HepG2 (cell line): ENCODE measurements at regions not wholly inside any gene's neighbourhood (a gene's known extent, or its start where the extent isn't known, plus 50 kb on each side); places are given as distances from the start of the nearest gene placed in this dataset.

Experiments
- ATAC-seq: fragments of 200-7000 bp; cut with Tn5 transposase; 3 replicates; pipeline ENCODE4 v1.9.1; 2020; ENCODE audit warnings: mild to moderate bottlenecking, moderate library complexity
- BruUV-seq: library from RNA; stranded (reverse); fragments of 400-500 nt; replicated peaks from 2 replicates; lab custom pipeline; 2021; lab: Mats Ljungman, UMichigan
- CTCF ChIA-PET: fragments of 300-600 bp; formaldehyde crosslinking; extraction: SDS; loops from one replicate; lab custom pipeline; 2021; ENCODE audit warnings: low total read pairs, inconsistent platforms, low intra/inter-chr PET ratio; lab: Yijun Ruan, JAX
- POLR2A ChIA-PET: fragments of 350-600 bp; sonication (Branson Sonifier 250); formaldehyde crosslinking; loops from one replicate; lab custom pipeline; 2020; ENCODE audit warnings: antibody characterized with exemption, inconsistent platforms; lab: Yijun Ruan, JAX
- DNase-seq: peaks from one replicate; pipeline ENCODE4 v3.0.0-alpha.2; 2015; ENCODE audit warnings: low spot score
- FAIRE-seq: peaks from 3 replicates; lab custom pipeline; 2011; peaks lifted over from hg19 to GRCh38; lab: Jason Lieb, UNC
- H2AFZ ChIP-seq: one replicate; pipeline ENCODE4 v1.6.1; 2011; ENCODE audit warnings: low read length, inconsistent platforms
- H3K27ac ChIP-seq: fragments of 300-600 bp; 3 replicates; pipeline ENCODE4 v1.8.0; 2011; ENCODE audit warnings: mixed run types, mild to moderate bottlenecking, mixed read lengths, low read length, inconsistent platforms; ENCODE audit not compliant: insufficient read depth; ENCODE audit errors: extremely low read length
- H3K27me3 ChIP-seq, 2 experiments: fragments of 200-600 bp in 1 of 2; 2 replicates in 1 of 2; 3 replicates in 1 of 2; pipeline versions ENCODE4 v1.6.0 to v1.8.0; 2011; ENCODE audit warnings: low read length in 2 of 2, mild to moderate bottlenecking in 2 of 2, moderate library complexity in 2 of 2, inconsistent platforms in 1 of 2; ENCODE audit not compliant: insufficient read depth in 2 of 2, control insufficient read depth in 1 of 2
- H3K36me3 ChIP-seq, 2 experiments: fragments of 200-600 bp in 1 of 2; replicated peaks in 1 of 2; 2 replicates in 1 of 2; 3 replicates in 1 of 2; pipeline versions ENCODE4 v1.5.1 to v1.8.0; 2011; ENCODE audit warnings: low read length in 2 of 2, inconsistent platforms in 1 of 2; ENCODE audit not compliant: insufficient read depth in 2 of 2, control insufficient read depth in 1 of 2
- H3K4me1 ChIP-seq: 2 replicates; pipeline ENCODE4 v1.5.1; 2012; ENCODE audit warnings: low read length, inconsistent platforms; ENCODE audit not compliant: insufficient read depth
- H3K4me2 ChIP-seq: 2 replicates; pipeline ENCODE4 v1.6.0; 2011; ENCODE audit warnings: low read depth, low read length, inconsistent platforms
- H3K4me3 ChIP-seq, 3 experiments: fragments of 200-600 bp in 1 of 3; sonication (generic), shearing (Covaris generic) in 1 of 3; replicated peaks in 1 of 3; 2 replicates each; pipeline ENCODE4 v1.5.1; 2011 to 2016; ENCODE audit warnings: low read length in 3 of 3, inconsistent platforms in 2 of 3, low read depth in 2 of 3, mild to moderate bottlenecking in 2 of 3, control low read depth in 1 of 3, mixed read lengths in 1 of 3; ENCODE audit not compliant: insufficient read depth in 1 of 3
- H3K79me2 ChIP-seq: one replicate; pipeline ENCODE4 v1.6.1; 2011; ENCODE audit warnings: low read length, inconsistent platforms; ENCODE audit not compliant: insufficient read depth
- H3K9ac ChIP-seq: 2 replicates; pipeline ENCODE4 v1.6.0; 2011; ENCODE audit warnings: mild to moderate bottlenecking, low read depth, low read length, inconsistent platforms; ENCODE audit not compliant: insufficient read depth
- H3K9me3 ChIP-seq: 2 replicates; pipeline ENCODE4 v1.5.1; 2012; ENCODE audit warnings: mild to moderate bottlenecking, low read length
- H4K20me1 ChIP-seq: 2 replicates; pipeline ENCODE4 v1.6.0; 2011; ENCODE audit warnings: inconsistent platforms, mild to moderate bottlenecking, low read length, moderate library complexity; ENCODE audit not compliant: insufficient read depth
- ASH2L ChIP-seq: fragments of 300-600, 200-600 bp; sonication (generic); IDR thresholded peaks from 2 replicates; pipeline ENCODE4 v1.7.0; 2017; ENCODE audit warnings: low read depth, mild to moderate bottlenecking, moderate library complexity, mixed read lengths, low read length; ENCODE audit not compliant: insufficient read length
- ATRX ChIP-seq: sonication (generic); formaldehyde crosslinking; IDR thresholded peaks from 2 replicates; pipeline ENCODE4 v1.4.0; 2020; ENCODE audit warnings: missing genetic modification reagents, borderline replicate concordance
- CREB1 ChIP-seq, 2 experiments: fragments of 450-650 bp in 1 of 2; IDR thresholded peaks; 2 replicates each; pipeline ENCODE4 v1.6.1; 2016 to 2017; ENCODE audit warnings: control low read depth in 1 of 2, mild to moderate bottlenecking in 1 of 2, missing compliant biosample characterization in 1 of 2, missing genetic modification characterization in 1 of 2
- ETV6 ChIP-seq: sonication (generic); formaldehyde crosslinking; conservative IDR thresholded peaks from 2 replicates; pipeline ENCODE4 v1.4.0; 2020; ENCODE audit warnings: missing genetic modification reagents
- IRF9 ChIP-seq: sonication (generic); formaldehyde crosslinking; IDR thresholded peaks from 2 replicates; pipeline ENCODE4 v1.8.0; 2022; ENCODE audit warnings: missing genetic modification reagents, mild to moderate bottlenecking, borderline replicate concordance
- KIAA2018 ChIP-seq: sonication (generic); formaldehyde crosslinking; IDR thresholded peaks from 2 replicates; pipeline ENCODE4 v1.5.0; 2020; ENCODE audit warnings: mild to moderate bottlenecking, missing genetic modification reagents, borderline replicate concordance
- MLLT10 ChIP-seq: sonication (generic); formaldehyde crosslinking; IDR thresholded peaks from 2 replicates; pipeline ENCODE4 v1.4.0; 2020; ENCODE audit warnings: missing genetic modification reagents
- NFRKB ChIP-seq: fragments of 450-650 bp; IDR thresholded peaks from 2 replicates; pipeline ENCODE4 v1.6.1; 2017
- SP2 ChIP-seq: sonication (generic); formaldehyde crosslinking; IDR thresholded peaks from 2 replicates; pipeline ENCODE4 v1.5.1; 2020; ENCODE audit warnings: mild to moderate bottlenecking, missing genetic modification reagents
- ZFP36L1 ChIP-seq: sonication (generic); formaldehyde crosslinking; IDR thresholded peaks from 2 replicates; pipeline ENCODE4 v1.8.0; 2022; ENCODE audit warnings: mild to moderate bottlenecking, missing genetic modification reagents, moderate library complexity
- ZNF20 ChIP-seq: sonication (generic); formaldehyde crosslinking; IDR thresholded peaks from 2 replicates; pipeline ENCODE4 v1.4.0; 2020; ENCODE audit warnings: mild to moderate bottlenecking, moderate library complexity, missing genetic modification reagents
- ZNF234 ChIP-seq: sonication (generic); formaldehyde crosslinking; conservative IDR thresholded peaks from 2 replicates; pipeline ENCODE4 v1.5.1; 2020; ENCODE audit warnings: mild to moderate bottlenecking, missing genetic modification reagents
- ZNF34 ChIP-seq: sonication (generic); formaldehyde crosslinking; IDR thresholded peaks from 2 replicates; pipeline ENCODE4 v1.4.0; 2020; ENCODE audit warnings: mild to moderate bottlenecking, missing genetic modification reagents, borderline replicate concordance
- ZNF441 ChIP-seq: sonication (generic); formaldehyde crosslinking; IDR thresholded peaks from 2 replicates; pipeline ENCODE4 v1.7.0; 2021; ENCODE audit warnings: missing genetic modification reagents, borderline replicate concordance
- in situ Hi-C: cut with HindIII; loops from 2 replicates; pipeline ENCODE4 v1.10.0; 2017; ENCODE audit warnings: low pct_unique_long_range_greater_than_20kb; ENCODE audit not compliant: extremely low pct_ligation_motif_present
- intact Hi-C: fragments of 100-400 bp; cut with micrococcal nuclease; formaldehyde crosslinking; loops from one replicate; pipeline ENCODE4 v1.10.0; 2022; ENCODE audit not compliant: unreplicated experiment
- TF ChIP-seq, protein P1 (sequence below): sonication (generic); formaldehyde crosslinking; IDR thresholded peaks from 2 replicates; pipeline ENCODE4 v1.8.1; 2023; ENCODE audit warnings: mild to moderate bottlenecking, moderate library complexity, missing genetic modification reagents

- BruUV-seq = no TSS peak
- in situ Hi-C loops = no loop called here
- ChIA-PET POLR2A (no interaction called here), CTCF (no interaction called here)
- no peak for FAIRE-seq
- no peak overlapping the region for H3K4me2 ChIP-seq
- H3K4me1 ChIP-seq = no peaks in the 10 kb centered on the region
- no peak for DNase-seq
- no peaks in the 10 kb centered on the region for H3K27me3 ChIP-seq
- no peaks in the 10 kb centered on the region for H3K36me3 ChIP-seq
- no peak overlapping the region for H3K27ac ChIP-seq
- ATAC-seq = no peak
- peaks cover 78% of the 10 kb centered on the region for H3K9me3 ChIP-seq
- intact Hi-C loops = no loop called here
- H4K20me1 ChIP-seq = no peaks in the 10 kb centered on the region
- no peak overlapping the region for H2AFZ ChIP-seq
- no peaks in the 10 kb centered on the region for H3K79me2 ChIP-seq
- no peak overlapping the region for H3K4me3 ChIP-seq
- no peak overlapping the region for H3K9ac ChIP-seq
- TF ChIP-seq ETV6 (CRISPR knock-in tag) = no peak
- no peak for TF ChIP-seq MLLT10 (CRISPR knock-in tag)
- no peak for TF ChIP-seq ZNF234
- no peak for TF ChIP-seq ASH2L
- TF ChIP-seq ZNF441 (CRISPR knock-in tag) = no peak
- TF ChIP-seq ZNF34 (CRISPR knock-in tag) = no peak
- TF ChIP-seq NFRKB = no peak
- no peak for TF ChIP-seq KIAA2018 (CRISPR knock-in tag)
- no peak for TF ChIP-seq CREB1 (IDR thresholded peaks at IDR 0.05)
- TF ChIP-seq CREB1 (CRISPR knock-in tag; IDR thresholded peaks at IDR 0.05) = no peak
- TF ChIP-seq ZFP36L1 (CRISPR knock-in tag) = no peak
- no peak for TF ChIP-seq ATRX (CRISPR knock-in tag)
- no peak for TF ChIP-seq IRF9 (CRISPR knock-in tag)
- TF ChIP-seq SP2 (CRISPR knock-in tag) = no peak
- TF ChIP-seq ZNF20 (CRISPR knock-in tag) = no peak
- TF ChIP-seq, protein P1, sequence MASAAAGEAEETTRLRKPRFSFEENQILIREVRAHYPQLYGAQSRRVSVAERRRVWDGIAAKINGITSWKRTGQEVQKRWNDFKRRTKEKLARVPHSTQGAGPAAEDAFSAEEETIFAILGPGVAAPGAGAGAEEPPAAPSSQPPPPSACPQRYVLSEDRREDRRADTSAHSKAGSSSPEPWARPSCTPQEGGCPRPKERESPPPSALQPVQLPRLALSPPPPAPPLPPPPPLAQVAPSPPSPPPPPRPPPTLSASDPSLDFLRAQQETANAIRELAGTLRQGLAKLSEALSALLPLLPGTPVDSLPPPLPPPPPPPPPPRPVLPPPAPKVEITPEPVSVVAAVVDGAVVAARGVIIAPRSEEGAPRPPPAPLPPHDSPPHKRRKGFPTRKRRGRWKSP (CRISPR knock-in tag) = no peak
Measured at GRCh38 chr4:11160288-11160687, 268.4 kb downstream of the HS3ST1 start.
